HCT116 (cell line): ENCODE measurements at regions not wholly inside any gene's neighbourhood (a gene's known extent, or its start where the extent isn't known, plus 50 kb on each side); places are given as distances from the start of the nearest gene placed in this dataset.
"Not testable (repeated sequence)": the region's sequence is repeated elsewhere in the genome, so short reads cannot be mapped to it uniquely, and the experiment has no call there.

Experiments used
- EGR1 ChIP-seq: IDR thresholded peaks from 2 replicates; pipeline ENCODE4 v1.6.1; 2012; ENCODE audit warnings: low read depth
- ELF1 ChIP-seq: IDR thresholded peaks from 2 replicates; pipeline ENCODE4 v1.6.1; 2012; ENCODE audit warnings: low read depth, borderline replicate concordance
- JUND ChIP-seq: IDR thresholded peaks from 2 replicates; pipeline ENCODE4 v1.6.1; 2012
- POLR2A ChIP-seq: IDR thresholded peaks from 2 replicates; pipeline ENCODE4 v1.7.0; 2011; ENCODE audit warnings: borderline replicate concordance; ENCODE audit not compliant: insufficient read depth, insufficient read length; ENCODE audit errors: extremely low read depth
- POLR2AphosphoS5 ChIP-seq: IDR thresholded peaks from 2 replicates; pipeline ENCODE4 v1.6.1; 2011; ENCODE audit warnings: mild to moderate bottlenecking, low read depth, low read length, moderate library complexity
- RAD21 ChIP-seq: IDR thresholded peaks from 2 replicates; pipeline ENCODE4 v1.6.1; 2012; ENCODE audit warnings: low read depth, mild to moderate bottlenecking
- SP1 ChIP-seq: IDR thresholded peaks from 2 replicates; pipeline ENCODE4 v1.6.1; 2012; ENCODE audit warnings: low read depth
- ZFX ChIP-seq: fragments of 450-650 bp; IDR thresholded peaks from 2 replicates; pipeline ENCODE4 v1.6.1; 2017
- ZNF274 ChIP-seq: fragments of 200-500 bp; sonication (Bioruptor generic); IDR thresholded peaks from 2 replicates; pipeline ENCODE4 v1.6.1; 2014; ENCODE audit warnings: mild to moderate bottlenecking, low read depth, low read length, inconsistent platforms
- TF ChIP-seq, protein P1 (sequence below): IDR thresholded peaks from 2 replicates; pipeline ENCODE4 v1.6.1; 2012
- TF ChIP-seq, protein P2 (sequence below), 3 experiments: fragments of 200-600 bp in 1 of 3; sonication (generic) in 1 of 3; IDR thresholded peaks in 2 of 3; conservative IDR thresholded peaks in 1 of 3; 2 replicates each; pipeline ENCODE4 v1.5.1; 2012 to 2017; ENCODE audit warnings: low read depth in 2 of 3, low read length in 2 of 3, antibody characterized with exemption in 1 of 3, borderline replicate concordance in 1 of 3, control low read depth in 1 of 3, mild to moderate bottlenecking in 1 of 3, mixed read lengths in 1 of 3, mixed run types in 1 of 3, moderate library complexity in 1 of 3; ENCODE audit not compliant: insufficient read depth in 1 of 3
- TF ChIP-seq, protein P3 (sequence below): IDR thresholded peaks from 2 replicates; pipeline ENCODE4 v1.6.1; 2012; ENCODE audit warnings: low read depth
- TF ChIP-seq, protein P4 (sequence below): IDR thresholded peaks from 2 replicates; pipeline ENCODE4 v1.6.1; 2012
- TF ChIP-seq, protein P5 (sequence below): IDR thresholded peaks from 2 replicates; pipeline ENCODE4 v1.6.1; 2011; ENCODE audit warnings: mild to moderate bottlenecking, low read length, moderate library complexity; ENCODE audit not compliant: insufficient replicate concordance; ENCODE audit errors: extremely low read depth

DNA sequence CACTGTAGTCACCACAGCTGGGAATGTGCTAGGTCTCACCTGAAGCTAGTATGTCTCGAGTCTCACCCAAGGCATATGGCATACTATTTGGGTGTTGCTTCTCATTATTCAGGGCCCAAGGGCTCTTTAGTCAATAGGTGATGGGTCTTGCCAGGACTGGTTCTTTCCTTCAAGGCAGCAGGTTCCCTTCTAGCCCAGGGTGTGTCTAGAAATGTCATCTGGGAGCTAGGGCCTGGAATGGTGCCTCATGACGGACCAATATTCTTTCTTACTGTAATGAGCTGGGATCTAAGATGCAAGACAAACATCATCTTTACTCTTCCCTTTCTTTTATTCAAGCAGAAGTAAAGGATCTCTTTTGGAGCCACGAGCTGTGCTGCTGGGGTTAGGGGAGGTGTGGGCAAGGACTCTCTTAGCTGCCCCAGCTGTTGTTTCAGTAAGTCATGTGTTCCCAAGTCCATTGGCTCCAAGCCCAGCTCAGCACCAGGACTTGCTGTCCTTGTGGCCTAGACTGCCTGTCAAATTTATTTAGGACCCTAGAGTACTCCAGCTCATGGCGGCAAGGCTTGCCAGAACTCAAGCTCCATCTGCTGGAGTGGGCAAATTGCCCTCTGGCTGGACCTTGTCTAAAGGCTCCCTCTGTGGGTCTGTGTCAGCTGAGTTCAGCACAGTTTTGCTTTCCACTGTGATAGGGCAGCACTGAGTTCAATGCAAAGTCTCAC is 106.0 kb upstream of the POTEB3 start:
- not testable (repeated sequence) for TF ChIP-seq RAD21, JUND, EGR1, SP1, POLR2A, POLR2AphosphoS5, ZNF274, ZFX, ELF1
- TF ChIP-seq, protein P1, sequence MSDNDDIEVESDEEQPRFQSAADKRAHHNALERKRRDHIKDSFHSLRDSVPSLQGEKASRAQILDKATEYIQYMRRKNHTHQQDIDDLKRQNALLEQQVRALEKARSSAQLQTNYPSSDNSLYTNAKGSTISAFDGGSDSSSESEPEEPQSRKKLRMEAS = not testable (repeated sequence)
- TF ChIP-seq, protein P2, sequence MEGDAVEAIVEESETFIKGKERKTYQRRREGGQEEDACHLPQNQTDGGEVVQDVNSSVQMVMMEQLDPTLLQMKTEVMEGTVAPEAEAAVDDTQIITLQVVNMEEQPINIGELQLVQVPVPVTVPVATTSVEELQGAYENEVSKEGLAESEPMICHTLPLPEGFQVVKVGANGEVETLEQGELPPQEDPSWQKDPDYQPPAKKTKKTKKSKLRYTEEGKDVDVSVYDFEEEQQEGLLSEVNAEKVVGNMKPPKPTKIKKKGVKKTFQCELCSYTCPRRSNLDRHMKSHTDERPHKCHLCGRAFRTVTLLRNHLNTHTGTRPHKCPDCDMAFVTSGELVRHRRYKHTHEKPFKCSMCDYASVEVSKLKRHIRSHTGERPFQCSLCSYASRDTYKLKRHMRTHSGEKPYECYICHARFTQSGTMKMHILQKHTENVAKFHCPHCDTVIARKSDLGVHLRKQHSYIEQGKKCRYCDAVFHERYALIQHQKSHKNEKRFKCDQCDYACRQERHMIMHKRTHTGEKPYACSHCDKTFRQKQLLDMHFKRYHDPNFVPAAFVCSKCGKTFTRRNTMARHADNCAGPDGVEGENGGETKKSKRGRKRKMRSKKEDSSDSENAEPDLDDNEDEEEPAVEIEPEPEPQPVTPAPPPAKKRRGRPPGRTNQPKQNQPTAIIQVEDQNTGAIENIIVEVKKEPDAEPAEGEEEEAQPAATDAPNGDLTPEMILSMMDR (IDR thresholded peaks at IDR 0.05 in 2 of 3, conservative IDR thresholded peaks at IDR 0.05 in 1 of 3; ENCODE audit: borderline replicate concordance in 1 of 3, insufficient read depth in 1 of 3, low read depth in 2 of 3, low read length in 2 of 3) = not testable (repeated sequence)
- TF ChIP-seq, protein P3, sequence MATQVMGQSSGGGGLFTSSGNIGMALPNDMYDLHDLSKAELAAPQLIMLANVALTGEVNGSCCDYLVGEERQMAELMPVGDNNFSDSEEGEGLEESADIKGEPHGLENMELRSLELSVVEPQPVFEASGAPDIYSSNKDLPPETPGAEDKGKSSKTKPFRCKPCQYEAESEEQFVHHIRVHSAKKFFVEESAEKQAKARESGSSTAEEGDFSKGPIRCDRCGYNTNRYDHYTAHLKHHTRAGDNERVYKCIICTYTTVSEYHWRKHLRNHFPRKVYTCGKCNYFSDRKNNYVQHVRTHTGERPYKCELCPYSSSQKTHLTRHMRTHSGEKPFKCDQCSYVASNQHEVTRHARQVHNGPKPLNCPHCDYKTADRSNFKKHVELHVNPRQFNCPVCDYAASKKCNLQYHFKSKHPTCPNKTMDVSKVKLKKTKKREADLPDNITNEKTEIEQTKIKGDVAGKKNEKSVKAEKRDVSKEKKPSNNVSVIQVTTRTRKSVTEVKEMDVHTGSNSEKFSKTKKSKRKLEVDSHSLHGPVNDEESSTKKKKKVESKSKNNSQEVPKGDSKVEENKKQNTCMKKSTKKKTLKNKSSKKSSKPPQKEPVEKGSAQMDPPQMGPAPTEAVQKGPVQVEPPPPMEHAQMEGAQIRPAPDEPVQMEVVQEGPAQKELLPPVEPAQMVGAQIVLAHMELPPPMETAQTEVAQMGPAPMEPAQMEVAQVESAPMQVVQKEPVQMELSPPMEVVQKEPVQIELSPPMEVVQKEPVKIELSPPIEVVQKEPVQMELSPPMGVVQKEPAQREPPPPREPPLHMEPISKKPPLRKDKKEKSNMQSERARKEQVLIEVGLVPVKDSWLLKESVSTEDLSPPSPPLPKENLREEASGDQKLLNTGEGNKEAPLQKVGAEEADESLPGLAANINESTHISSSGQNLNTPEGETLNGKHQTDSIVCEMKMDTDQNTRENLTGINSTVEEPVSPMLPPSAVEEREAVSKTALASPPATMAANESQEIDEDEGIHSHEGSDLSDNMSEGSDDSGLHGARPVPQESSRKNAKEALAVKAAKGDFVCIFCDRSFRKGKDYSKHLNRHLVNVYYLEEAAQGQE = not testable (repeated sequence)
- TF ChIP-seq, protein P4, sequence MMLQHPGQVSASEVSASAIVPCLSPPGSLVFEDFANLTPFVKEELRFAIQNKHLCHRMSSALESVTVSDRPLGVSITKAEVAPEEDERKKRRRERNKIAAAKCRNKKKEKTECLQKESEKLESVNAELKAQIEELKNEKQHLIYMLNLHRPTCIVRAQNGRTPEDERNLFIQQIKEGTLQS = not testable (repeated sequence)
- TF ChIP-seq, protein P5, sequence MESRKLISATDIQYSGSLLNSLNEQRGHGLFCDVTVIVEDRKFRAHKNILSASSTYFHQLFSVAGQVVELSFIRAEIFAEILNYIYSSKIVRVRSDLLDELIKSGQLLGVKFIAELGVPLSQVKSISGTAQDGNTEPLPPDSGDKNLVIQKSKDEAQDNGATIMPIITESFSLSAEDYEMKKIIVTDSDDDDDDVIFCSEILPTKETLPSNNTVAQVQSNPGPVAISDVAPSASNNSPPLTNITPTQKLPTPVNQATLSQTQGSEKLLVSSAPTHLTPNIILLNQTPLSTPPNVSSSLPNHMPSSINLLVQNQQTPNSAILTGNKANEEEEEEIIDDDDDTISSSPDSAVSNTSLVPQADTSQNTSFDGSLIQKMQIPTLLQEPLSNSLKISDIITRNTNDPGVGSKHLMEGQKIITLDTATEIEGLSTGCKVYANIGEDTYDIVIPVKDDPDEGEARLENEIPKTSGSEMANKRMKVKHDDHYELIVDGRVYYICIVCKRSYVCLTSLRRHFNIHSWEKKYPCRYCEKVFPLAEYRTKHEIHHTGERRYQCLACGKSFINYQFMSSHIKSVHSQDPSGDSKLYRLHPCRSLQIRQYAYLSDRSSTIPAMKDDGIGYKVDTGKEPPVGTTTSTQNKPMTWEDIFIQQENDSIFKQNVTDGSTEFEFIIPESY = not testable (repeated sequence)
